Spleen (tissue), 7 donors: ENCODE measurements at regions not wholly inside any gene's neighbourhood (a gene's known extent, or its start where the extent isn't known, plus 50 kb on each side); places are given as distances from the start of the nearest gene placed in this dataset.

ENCODE experiments used
- CTCF ChIP-seq, 11 experiments: fragments of 200-600 bp in 7 of 11; fragments of 450-650 bp in 4 of 11; sonication (generic) in 4 of 11; IDR thresholded peaks in 8 of 11; conservative IDR thresholded peaks in 3 of 11; 1 replicate in 7 of 11; 2 replicates in 4 of 11; pipeline versions ENCODE4 v1.4.0 to v1.8.0; 2016 to 2021; ENCODE audit warnings: antibody characterized with exemption in 11 of 11, inconsistent platforms in 4 of 11, mild to moderate bottlenecking in 1 of 11
- POLR2A ChIP-seq, 3 donors: fragments of 450-650 bp; IDR thresholded peaks; one replicate each; pipeline ENCODE4 v1.5.1; 2017; ENCODE audit warnings: antibody characterized with exemption in 3 of 3, mild to moderate bottlenecking in 1 of 3
- POLR2AphosphoS5 ChIP-seq, 3 donors: sonication (generic); formaldehyde crosslinking; IDR thresholded peaks; one replicate each; pipeline ENCODE4 v1.5.1; 2017; ENCODE audit warnings: antibody characterized with exemption in 3 of 3
- donor health status: DM: no; HTN: no; CAD: no; lungs with moderate emphysema.
- donor health status: DM: no; HTN: no; CAD: no.
- donor health status: DM: no; HTN: no; CAD: no.

GRCh38 chr4:137425281-137425680, 107.0 kb downstream of the PCDH18 start:
- no peak for TF ChIP-seq CTCF (IDR thresholded peaks at IDR 0.05 in 8 of 11, conservative IDR thresholded peaks at IDR 0.05 in 3 of 11)
- no peak for TF ChIP-seq POLR2A (IDR thresholded peaks at IDR 0.05)
- no peak for TF ChIP-seq POLR2AphosphoS5 (IDR thresholded peaks at IDR 0.05)
